ENCODE measurements at regions not wholly inside any gene's neighbourhood (a gene's known extent, or its start where the extent isn't known, plus 50 kb on each side); places are given as distances from the start of the nearest gene placed in this dataset.

DNA sequence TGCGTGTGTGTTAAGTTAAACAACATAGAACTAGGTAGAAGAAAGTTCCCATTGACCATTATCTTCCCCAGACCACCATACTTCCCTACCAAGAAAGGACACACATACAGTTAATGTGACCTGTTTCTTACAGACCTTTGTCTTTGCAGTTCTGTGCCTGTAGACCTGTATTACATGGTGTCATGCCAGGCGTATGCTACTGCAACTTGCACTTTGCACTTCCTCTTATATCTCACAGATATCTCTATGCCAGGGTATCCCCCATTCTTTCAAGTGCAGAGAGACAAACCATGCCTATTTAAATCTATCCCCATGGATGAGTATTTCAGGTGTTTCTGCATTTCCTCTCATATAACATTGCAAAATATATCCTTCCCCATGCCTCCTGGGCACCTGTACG is 136.8 kb upstream of the PKDCC start:
- TF ChIP-seq, protein P1, sequence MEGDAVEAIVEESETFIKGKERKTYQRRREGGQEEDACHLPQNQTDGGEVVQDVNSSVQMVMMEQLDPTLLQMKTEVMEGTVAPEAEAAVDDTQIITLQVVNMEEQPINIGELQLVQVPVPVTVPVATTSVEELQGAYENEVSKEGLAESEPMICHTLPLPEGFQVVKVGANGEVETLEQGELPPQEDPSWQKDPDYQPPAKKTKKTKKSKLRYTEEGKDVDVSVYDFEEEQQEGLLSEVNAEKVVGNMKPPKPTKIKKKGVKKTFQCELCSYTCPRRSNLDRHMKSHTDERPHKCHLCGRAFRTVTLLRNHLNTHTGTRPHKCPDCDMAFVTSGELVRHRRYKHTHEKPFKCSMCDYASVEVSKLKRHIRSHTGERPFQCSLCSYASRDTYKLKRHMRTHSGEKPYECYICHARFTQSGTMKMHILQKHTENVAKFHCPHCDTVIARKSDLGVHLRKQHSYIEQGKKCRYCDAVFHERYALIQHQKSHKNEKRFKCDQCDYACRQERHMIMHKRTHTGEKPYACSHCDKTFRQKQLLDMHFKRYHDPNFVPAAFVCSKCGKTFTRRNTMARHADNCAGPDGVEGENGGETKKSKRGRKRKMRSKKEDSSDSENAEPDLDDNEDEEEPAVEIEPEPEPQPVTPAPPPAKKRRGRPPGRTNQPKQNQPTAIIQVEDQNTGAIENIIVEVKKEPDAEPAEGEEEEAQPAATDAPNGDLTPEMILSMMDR (conservative IDR thresholded peaks at IDR 0.05) = no peak
- no peak for TF ChIP-seq EZH2 (IDR thresholded peaks at IDR 0.05; ENCODE audit: low read depth)

Measured in PC-9 (cell line).